ENCODE measurements at regions not wholly inside any gene's neighbourhood (a gene's known extent, or its start where the extent isn't known, plus 50 kb on each side); places are given as distances from the start of the nearest gene placed in this dataset.

DNA sequence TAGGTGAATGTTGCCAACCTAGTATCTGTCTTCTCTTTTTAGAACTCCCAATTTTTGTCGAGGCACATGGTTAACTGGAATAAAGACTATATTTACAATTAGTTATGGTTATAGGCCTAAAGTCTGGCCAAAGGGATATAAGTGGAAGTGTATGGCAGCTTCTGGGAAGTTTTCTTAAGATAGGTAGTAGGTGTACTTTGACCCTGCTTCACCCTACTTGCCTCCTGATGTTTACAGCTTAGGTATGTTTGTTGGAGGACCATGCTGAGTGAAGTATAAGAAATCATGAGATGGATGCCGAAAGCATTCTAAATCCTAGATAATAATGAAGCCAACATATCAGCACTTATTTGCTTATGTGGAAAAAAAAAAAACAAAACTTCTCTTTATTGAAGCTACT lies 272.1 kb downstream of the S1PR1 start:
- TF ChIP-seq, protein P1, sequence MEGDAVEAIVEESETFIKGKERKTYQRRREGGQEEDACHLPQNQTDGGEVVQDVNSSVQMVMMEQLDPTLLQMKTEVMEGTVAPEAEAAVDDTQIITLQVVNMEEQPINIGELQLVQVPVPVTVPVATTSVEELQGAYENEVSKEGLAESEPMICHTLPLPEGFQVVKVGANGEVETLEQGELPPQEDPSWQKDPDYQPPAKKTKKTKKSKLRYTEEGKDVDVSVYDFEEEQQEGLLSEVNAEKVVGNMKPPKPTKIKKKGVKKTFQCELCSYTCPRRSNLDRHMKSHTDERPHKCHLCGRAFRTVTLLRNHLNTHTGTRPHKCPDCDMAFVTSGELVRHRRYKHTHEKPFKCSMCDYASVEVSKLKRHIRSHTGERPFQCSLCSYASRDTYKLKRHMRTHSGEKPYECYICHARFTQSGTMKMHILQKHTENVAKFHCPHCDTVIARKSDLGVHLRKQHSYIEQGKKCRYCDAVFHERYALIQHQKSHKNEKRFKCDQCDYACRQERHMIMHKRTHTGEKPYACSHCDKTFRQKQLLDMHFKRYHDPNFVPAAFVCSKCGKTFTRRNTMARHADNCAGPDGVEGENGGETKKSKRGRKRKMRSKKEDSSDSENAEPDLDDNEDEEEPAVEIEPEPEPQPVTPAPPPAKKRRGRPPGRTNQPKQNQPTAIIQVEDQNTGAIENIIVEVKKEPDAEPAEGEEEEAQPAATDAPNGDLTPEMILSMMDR (IDR thresholded peaks at IDR 0.05): no peak
- no peak for TF ChIP-seq POLR2AphosphoS5 (IDR thresholded peaks at IDR 0.05)
- TF ChIP-seq EP300 (IDR thresholded peaks at IDR 0.05): no peak

Measured in gastroesophageal sphincter (tissue), 3 donors.